Caco-2 (cell line): ENCODE measurements at regions not wholly inside any gene's neighbourhood (a gene's known extent, or its start where the extent isn't known, plus 50 kb on each side); places are given as distances from the start of the nearest gene placed in this dataset.

Experiments
- BruUV-seq: library from RNA; stranded (reverse); fragments of 400-500 nt; replicated peaks from 2 replicates; lab custom pipeline; 2021; lab: Mats Ljungman, UMichigan
- CTCF ChIA-PET: fragments of 300-600 bp; sonication (Branson Sonifier 250); formaldehyde crosslinking; loops from one replicate; lab custom pipeline; 2022; ENCODE audit warnings: antibody characterized with exemption; lab: Charles Lee
- POLR2A ChIA-PET: fragments of 300-600 bp; sonication (Branson Sonifier 250); formaldehyde crosslinking; loops from one replicate; lab custom pipeline; 2022; ENCODE audit warnings: antibody characterized with exemption; lab: Charles Lee
- DNase-seq, 2 experiments: peaks; one replicate each; pipeline versions ENCODE4 v3.0.0 to v3.0.0-alpha.2; 2020 to 2022
- H3K27me3 ChIP-seq: replicated peaks from 2 replicates; pipeline ENCODE4 v1.6.0; 2011; ENCODE audit warnings: low read length; ENCODE audit not compliant: control insufficient read depth, insufficient read depth
- H3K36me3 ChIP-seq: 2 replicates; pipeline ENCODE4 v1.5.1; 2011; ENCODE audit warnings: low read length; ENCODE audit not compliant: control insufficient read depth, insufficient read depth
- H3K4me1 ChIP-seq: fragments of 250-450 bp; sonication (Bioruptor Pico); 2 replicates; pipeline ENCODE4 v1.5.1; 2020; ENCODE audit warnings: mild to moderate bottlenecking
- H3K4me3 ChIP-seq: 2 replicates; pipeline ENCODE4 v1.5.1; 2011; ENCODE audit warnings: low read depth, mild to moderate bottlenecking, control low read depth, low read length
- H3K9me3 ChIP-seq: fragments of 250-450 bp; sonication (Bioruptor Pico); 2 replicates; pipeline ENCODE4 v1.5.1; 2020; ENCODE audit warnings: mild to moderate bottlenecking, moderate library complexity
- H3K27ac Mint-ChIP-seq: one replicate; pipeline ENCODE4 v1.8.0; 2022; ENCODE audit warnings: mixed read lengths; ENCODE audit not compliant: unreplicated experiment
- H3K27me3 Mint-ChIP-seq: one replicate; pipeline ENCODE4 v1.8.0; 2022; ENCODE audit warnings: mixed read lengths; ENCODE audit not compliant: insufficient read depth, unreplicated experiment
- H3K36me3 Mint-ChIP-seq: one replicate; pipeline ENCODE4 v1.8.0; 2022; ENCODE audit warnings: mild to moderate bottlenecking, mixed read lengths; ENCODE audit not compliant: insufficient read depth, unreplicated experiment
- H3K4me1 Mint-ChIP-seq: one replicate; pipeline ENCODE4 v1.8.0; 2022; ENCODE audit warnings: low read depth, mixed read lengths; ENCODE audit not compliant: unreplicated experiment
- H3K4me3 Mint-ChIP-seq: one replicate; pipeline ENCODE4 v1.8.0; 2022; ENCODE audit warnings: mild to moderate bottlenecking, moderate library complexity, mixed read lengths; ENCODE audit not compliant: unreplicated experiment
- H3K9me3 Mint-ChIP-seq: one replicate; pipeline ENCODE4 v1.8.0; 2022; ENCODE audit warnings: mixed read lengths; ENCODE audit not compliant: unreplicated experiment
- intact Hi-C: fragments of 100-400 bp; cut with micrococcal nuclease; formaldehyde crosslinking; loops from one replicate; pipeline ENCODE4 v1.10.0; 2022; ENCODE audit not compliant: unreplicated experiment
- TF ChIP-seq, protein P1 (sequence below), 2 experiments: fragments of 200-600 bp in 1 of 2; IDR thresholded peaks; 1 replicate in 1 of 2; 2 replicates in 1 of 2; pipeline versions ENCODE4 v1.5.1 to v1.8.0; 2011 to 2022; ENCODE audit warnings: antibody characterized with exemption in 1 of 2, control low read depth in 1 of 2, inconsistent platforms in 1 of 2, low read depth in 1 of 2, low read length in 1 of 2, mild to moderate bottlenecking in 1 of 2, moderate library complexity in 1 of 2; ENCODE audit not compliant: insufficient read depth in 1 of 2, severe bottlenecking in 1 of 2, unreplicated experiment in 1 of 2

DNA sequence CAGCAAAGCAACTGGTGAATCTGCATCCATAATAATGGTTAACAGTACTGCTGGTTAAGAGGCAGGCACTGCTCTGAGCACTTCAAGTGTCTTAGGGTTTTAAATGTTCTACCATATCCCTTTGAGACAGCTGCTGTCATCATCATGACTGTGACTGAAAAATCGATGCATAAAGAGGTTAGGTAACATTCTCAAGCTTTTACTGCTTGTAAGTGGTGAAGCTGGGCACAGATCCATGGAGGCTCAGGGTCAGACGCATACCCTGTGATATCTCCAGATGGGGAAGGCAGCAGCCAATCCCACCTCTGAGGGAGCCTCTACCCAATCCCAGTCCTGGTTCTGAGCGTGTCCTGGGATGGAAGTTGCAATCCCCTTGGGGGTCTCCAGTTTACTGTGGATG is 57.6 kb upstream of the SOX9 start:
- no TSS peak for BruUV-seq
- POLR2A ChIA-PET, result no interaction called here

DNA sequence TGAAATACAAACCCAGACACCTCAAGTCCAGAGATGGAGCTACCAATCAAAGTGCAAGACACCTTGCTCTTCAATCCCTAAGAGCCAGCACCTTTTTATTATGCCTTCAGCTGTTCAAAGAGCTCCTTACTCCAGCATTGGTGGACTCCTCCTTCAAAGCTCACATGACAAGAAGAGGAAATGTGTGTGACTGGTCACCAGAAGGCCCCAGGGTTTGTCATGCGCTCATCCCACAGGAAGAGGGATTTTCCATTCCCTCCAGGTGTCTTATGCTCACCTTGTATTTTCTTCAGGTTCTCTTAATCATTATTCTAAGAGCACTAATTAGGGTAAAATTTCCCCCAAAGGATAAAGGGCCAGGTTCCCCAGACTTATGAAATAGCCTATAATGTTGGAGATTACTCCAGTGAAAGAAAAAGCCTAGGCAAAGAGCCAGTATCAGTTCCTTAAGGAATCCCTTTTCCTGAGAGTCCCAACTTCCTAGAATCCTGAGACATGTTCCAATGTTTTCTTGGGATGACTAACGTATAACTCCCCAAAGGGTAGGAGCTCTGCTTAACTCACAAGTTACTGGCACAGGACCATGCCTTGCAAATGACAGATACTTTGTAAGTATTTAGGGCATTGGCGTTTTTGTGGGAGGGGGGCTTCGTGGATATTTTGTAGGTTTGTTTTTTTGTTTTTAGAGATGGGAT is 56.9 kb upstream of the SOX9 start:
- CTCF ChIA-PET, result no interaction called here

More for the DNA sequence above, 57.6 kb upstream of the SOX9 start:
- no peaks in the 10 kb centered on the region for H3K36me3 Mint-ChIP-seq
- no peaks in the 10 kb centered on the region for H3K27me3 Mint-ChIP-seq
- H3K4me3 ChIP-seq, result no peak overlapping the region
- no peaks in the 10 kb centered on the region for H3K9me3 ChIP-seq
- TF ChIP-seq, protein P1, sequence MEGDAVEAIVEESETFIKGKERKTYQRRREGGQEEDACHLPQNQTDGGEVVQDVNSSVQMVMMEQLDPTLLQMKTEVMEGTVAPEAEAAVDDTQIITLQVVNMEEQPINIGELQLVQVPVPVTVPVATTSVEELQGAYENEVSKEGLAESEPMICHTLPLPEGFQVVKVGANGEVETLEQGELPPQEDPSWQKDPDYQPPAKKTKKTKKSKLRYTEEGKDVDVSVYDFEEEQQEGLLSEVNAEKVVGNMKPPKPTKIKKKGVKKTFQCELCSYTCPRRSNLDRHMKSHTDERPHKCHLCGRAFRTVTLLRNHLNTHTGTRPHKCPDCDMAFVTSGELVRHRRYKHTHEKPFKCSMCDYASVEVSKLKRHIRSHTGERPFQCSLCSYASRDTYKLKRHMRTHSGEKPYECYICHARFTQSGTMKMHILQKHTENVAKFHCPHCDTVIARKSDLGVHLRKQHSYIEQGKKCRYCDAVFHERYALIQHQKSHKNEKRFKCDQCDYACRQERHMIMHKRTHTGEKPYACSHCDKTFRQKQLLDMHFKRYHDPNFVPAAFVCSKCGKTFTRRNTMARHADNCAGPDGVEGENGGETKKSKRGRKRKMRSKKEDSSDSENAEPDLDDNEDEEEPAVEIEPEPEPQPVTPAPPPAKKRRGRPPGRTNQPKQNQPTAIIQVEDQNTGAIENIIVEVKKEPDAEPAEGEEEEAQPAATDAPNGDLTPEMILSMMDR (IDR thresholded peaks at IDR 0.05; ENCODE audit: insufficient read depth in 1 of 2, low read depth in 1 of 2, low read length in 1 of 2, severe bottlenecking in 1 of 2, unreplicated experiment in 1 of 2), result no peak
- DNase-seq, result no peak
- H3K27ac Mint-ChIP-seq, result no peak overlapping the region
- H3K9me3 Mint-ChIP-seq, result no peaks in the 10 kb centered on the region
- no peaks in the 10 kb centered on the region for H3K27me3 ChIP-seq
- no peak overlapping the region for H3K4me3 Mint-ChIP-seq
- CTCF ChIA-PET, result no interaction called here
- no peaks in the 10 kb centered on the region for H3K36me3 ChIP-seq
- no peaks in the 10 kb centered on the region for H3K4me1 ChIP-seq
- H3K4me1 Mint-ChIP-seq, result no peaks in the 10 kb centered on the region
- intact Hi-C loops, result no loop called here

DNA sequence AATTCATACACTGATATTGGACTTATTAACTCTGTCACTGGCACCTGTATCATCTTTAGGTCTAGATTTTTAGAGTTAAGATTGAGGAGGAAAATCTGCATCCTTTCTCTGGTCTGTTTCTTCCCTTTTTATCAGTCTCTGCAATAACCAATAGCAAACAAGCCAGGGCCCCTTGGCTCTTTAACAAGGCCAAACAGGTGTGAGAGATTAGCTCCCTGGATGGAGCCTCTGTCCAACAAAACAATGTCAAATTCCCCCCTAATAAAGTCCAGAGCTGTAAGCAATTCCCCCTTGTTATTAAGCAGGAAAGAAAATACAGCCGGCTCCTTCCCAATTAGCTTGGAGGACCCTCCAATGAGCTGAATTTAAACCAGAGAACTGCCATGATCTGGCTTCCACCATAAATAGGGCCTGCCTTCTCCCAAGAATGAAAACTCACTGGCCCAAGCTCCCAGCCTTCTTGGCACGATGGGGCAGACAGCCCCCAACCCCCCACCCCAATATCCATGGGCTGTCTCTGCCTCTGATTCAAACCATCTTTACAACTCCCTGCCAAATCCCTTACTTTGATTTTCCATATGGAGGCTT is 56.1 kb upstream of the SOX9 start:
- CTCF ChIA-PET, result no interaction called here
- Histone ChIP-seq H3K27me3 (no peaks in the 10 kb centered on the region), H3K36me3 (no peaks in the 10 kb centered on the region), H3K4me3 (no peak overlapping the region), H3K9me3 (no peaks in the 10 kb centered on the region), H3K4me1 (no peaks in the 10 kb centered on the region)
- H3K27ac Mint-ChIP-seq, result no peak overlapping the region
- DNase-seq, result no peak
- no peaks in the 10 kb centered on the region for H3K4me1 Mint-ChIP-seq
- H3K36me3 Mint-ChIP-seq, result no peaks in the 10 kb centered on the region
- POLR2A ChIA-PET, result no interaction called here
- H3K27me3 Mint-ChIP-seq, result no peaks in the 10 kb centered on the region
- H3K4me3 Mint-ChIP-seq, result no peak overlapping the region
- H3K9me3 Mint-ChIP-seq, result no peaks in the 10 kb centered on the region
- TF ChIP-seq, protein P1 (IDR thresholded peaks at IDR 0.05; ENCODE audit: insufficient read depth in 1 of 2, low read depth in 1 of 2, low read length in 1 of 2, severe bottlenecking in 1 of 2, unreplicated experiment in 1 of 2), result no peak
- intact Hi-C loops, result no loop called here
- BruUV-seq, result no TSS peak

More for the DNA sequence above, 56.9 kb upstream of the SOX9 start:
- Histone ChIP-seq H3K27me3 (no peaks in the 10 kb centered on the region), H3K36me3 (no peaks in the 10 kb centered on the region), H3K4me1 (no peaks in the 10 kb centered on the region), H3K9me3 (no peaks in the 10 kb centered on the region), H3K4me3 (no peak overlapping the region)
- Mint-ChIP-seq H3K9me3 (no peaks in the 10 kb centered on the region), H3K27me3 (no peaks in the 10 kb centered on the region), H3K27ac (no peak overlapping the region), H3K4me1 (no peaks in the 10 kb centered on the region), H3K36me3 (no peaks in the 10 kb centered on the region), H3K4me3 (no peak overlapping the region)
- POLR2A ChIA-PET, result no interaction called here
- no TSS peak for BruUV-seq
- DNase-seq, result no peak
- TF ChIP-seq, protein P1 (IDR thresholded peaks at IDR 0.05; ENCODE audit: insufficient read depth in 1 of 2, low read depth in 1 of 2, low read length in 1 of 2, severe bottlenecking in 1 of 2, unreplicated experiment in 1 of 2), result no peak
- intact Hi-C loops, result no loop called here
